Thoracic aorta (tissue), 2 donors: ENCODE measurements at regions not wholly inside any gene's neighbourhood (a gene's known extent, or its start where the extent isn't known, plus 50 kb on each side); places are given as distances from the start of the nearest gene placed in this dataset.
"Not testable (repeated sequence)": the region's sequence is repeated elsewhere in the genome, so short reads cannot be mapped to it uniquely, and the experiment has no call there.

Experiments
- ATAC-seq: fragments of 150-250 bp; one replicate; pipeline ENCODE4 v1.8.0; 2017; ENCODE audit warnings: low read depth; ENCODE audit not compliant: insufficient number of reproducible peaks, low FRiP score
- DNase-seq: peaks from one replicate; pipeline ENCODE4 v3.0.0-alpha.2; 2020; ENCODE audit warnings: low spot score
- H3K27ac ChIP-seq, 2 donors: fragments of 200-600 bp; sonication (generic); 1 replicate in 1 of 2; 2 replicates in 1 of 2; pipeline ENCODE4 v1.5.1; 2016; ENCODE audit warnings: mild to moderate bottlenecking in 2 of 2, moderate library complexity in 2 of 2
- H3K27me3 ChIP-seq: fragments of 200-600 bp; sonication (generic); replicated peaks from 2 replicates; pipeline ENCODE4 v1.6.0; 2016; ENCODE audit warnings: mild to moderate bottlenecking; ENCODE audit not compliant: insufficient read depth
- H3K36me3 ChIP-seq: fragments of 200-600 bp; sonication (generic); one replicate; pipeline ENCODE4 v1.5.1; 2016
- H3K4me1 ChIP-seq, 2 donors: fragments of 200-600 bp; sonication (generic); 1 replicate in 1 of 2; 2 replicates in 1 of 2; pipeline versions ENCODE4 v1.5.1 to v1.6.0; 2016; ENCODE audit warnings: low read depth in 2 of 2, mild to moderate bottlenecking in 1 of 2; ENCODE audit not compliant: control insufficient read depth in 1 of 2
- H3K4me3 ChIP-seq: fragments of 200-600 bp; sonication (generic); 2 replicates; pipeline ENCODE4 v1.5.1; 2016; ENCODE audit warnings: mild to moderate bottlenecking
- H3K9me3 ChIP-seq: fragments of 200-600 bp; sonication (generic); 2 replicates; pipeline ENCODE4 v1.5.1; 2016
- CTCF ChIP-seq: fragments of 200-600 bp; sonication (generic); IDR thresholded peaks from one replicate; pipeline ENCODE4 v1.5.1; 2019; ENCODE audit warnings: antibody characterized with exemption

GRCh38 chr2:38243186-38243880, 133.7 kb downstream of the ATL2 start:
- DNase-seq (no peak), ATAC-seq (no peak)
- peaks cover 0 to 11% of the 10 kb centered on the region in 2 donors for H3K4me1 ChIP-seq
- H3K4me3 ChIP-seq, result no peak overlapping the region
- no peaks in the 10 kb centered on the region for H3K36me3 ChIP-seq
- H3K27ac ChIP-seq, result no peak overlapping the region
- H3K9me3 ChIP-seq, result no peaks in the 10 kb centered on the region
- no peaks in the 10 kb centered on the region for H3K27me3 ChIP-seq
- no peak for TF ChIP-seq CTCF

GRCh38 chr2:38239452-38239851, 137.6 kb downstream of the ATL2 start:
- DNase-seq (no peak), ATAC-seq (no peak)
- TF ChIP-seq CTCF, result no peak

GRCh38 chr2:38238705-38239104, 138.4 kb downstream of the ATL2 start:
- H3K9me3 ChIP-seq, ATAC-seq, H3K4me3 ChIP-seq, DNase-seq, H3K27me3 ChIP-seq, H3K36me3 ChIP-seq, H3K27ac ChIP-seq: not testable (repeated sequence)
- H3K4me1 ChIP-seq, result peaks cover 0 to 15% of the 10 kb centered on the region in 2 donors

More at GRCh38 chr2:38239452-38239851, 137.6 kb downstream of the ATL2 start:
- peaks cover 0 to 11% of the 10 kb centered on the region in 2 donors for H3K4me1 ChIP-seq
- no peak overlapping the region for H3K27ac ChIP-seq
- H3K27me3 ChIP-seq, result no peaks in the 10 kb centered on the region
- H3K36me3 ChIP-seq, result no peaks in the 10 kb centered on the region
- H3K9me3 ChIP-seq, result no peaks in the 10 kb centered on the region
- H3K4me3 ChIP-seq, result peak overlapping the region; percentile 42

- H3K9me3 ChIP-seq, result no peaks in the 10 kb centered on the region
- TF ChIP-seq CTCF, result no peak
- no peaks in the 10 kb centered on the region for H3K27me3 ChIP-seq
- DNase-seq (no peak), ATAC-seq (no peak)
- H3K27ac ChIP-seq, result no peak overlapping the region
- H3K4me3 ChIP-seq, result no peak overlapping the region
- H3K36me3 ChIP-seq, result no peaks in the 10 kb centered on the region
- peaks cover 0 to 27% of the 10 kb centered on the region in 2 donors for H3K4me1 ChIP-seq
Measured at GRCh38 chr2:38237311-38237710, 139.8 kb downstream of the ATL2 start.

GRCh38 chr2:38233231-38233983, 143.7 kb downstream of the ATL2 start:
- Histone ChIP-seq H3K27ac (peak overlapping the region; percentile 48 to 73), H3K9me3 (no peaks in the 10 kb centered on the region), H3K36me3 (no peaks in the 10 kb centered on the region), H3K4me1 (peaks cover 0 to 16% of the 10 kb centered on the region in 2 donors), H3K27me3 (no peaks in the 10 kb centered on the region), H3K4me3 (peak overlapping the region; percentile 65)
- no peak for TF ChIP-seq CTCF
- ATAC-seq, result peak; percentile 73
- peak; percentile 5 for DNase-seq
